COLO668 (cell line): ENCODE measurements at regions not wholly inside any gene's neighbourhood (a gene's known extent, or its start where the extent isn't known, plus 50 kb on each side); places are given as distances from the start of the nearest gene placed in this dataset.

Source experiments
- DNase-seq: peaks from one replicate; lab custom pipeline; 2025; ENCODE audit not compliant: unreplicated experiment; lab: John Stamatoyannopoulos, UW

DNA sequence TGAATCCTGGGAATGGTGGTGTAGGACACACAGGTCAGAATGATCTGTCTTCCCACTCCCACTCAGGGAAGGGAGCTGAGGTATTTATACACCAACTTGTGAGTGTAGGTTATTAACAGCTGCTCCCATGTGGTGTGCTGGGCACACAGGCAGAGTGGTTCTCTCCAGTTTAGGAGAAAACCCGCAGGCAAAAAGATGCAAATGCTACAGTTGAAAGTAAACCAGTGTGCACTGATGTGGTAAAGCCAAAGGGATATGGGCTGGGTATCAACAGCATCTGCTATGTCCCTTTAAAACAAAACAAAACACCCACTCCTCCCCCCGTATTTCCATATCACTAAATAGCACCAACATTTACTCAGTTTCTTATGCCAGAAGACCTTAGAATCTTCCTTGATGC, 75.4 kb upstream of the SYT13 start:
- no peak for DNase-seq

DNA sequence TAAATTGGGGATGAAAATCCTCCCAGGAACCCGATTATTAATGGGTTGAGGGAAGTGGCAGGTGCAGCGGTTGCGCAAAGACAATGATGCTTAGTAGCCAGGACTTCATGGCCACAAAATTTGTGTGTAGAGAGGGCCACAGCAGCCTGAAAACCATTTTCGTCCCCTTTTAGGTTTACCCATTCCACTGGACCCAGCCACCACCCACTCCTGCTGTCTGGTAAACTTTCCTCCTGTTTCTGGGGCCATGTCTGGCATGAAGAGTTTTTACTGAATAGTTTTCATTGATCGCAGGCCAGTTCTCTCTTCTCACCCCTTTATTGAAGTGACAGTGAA, 69.5 kb upstream of the SYT13 start:
- no peak for DNase-seq

GRCh38 chr11:45354976-45355705, 69.0 kb upstream of the SYT13 start:
- DNase-seq: peak; percentile 90

DNA sequence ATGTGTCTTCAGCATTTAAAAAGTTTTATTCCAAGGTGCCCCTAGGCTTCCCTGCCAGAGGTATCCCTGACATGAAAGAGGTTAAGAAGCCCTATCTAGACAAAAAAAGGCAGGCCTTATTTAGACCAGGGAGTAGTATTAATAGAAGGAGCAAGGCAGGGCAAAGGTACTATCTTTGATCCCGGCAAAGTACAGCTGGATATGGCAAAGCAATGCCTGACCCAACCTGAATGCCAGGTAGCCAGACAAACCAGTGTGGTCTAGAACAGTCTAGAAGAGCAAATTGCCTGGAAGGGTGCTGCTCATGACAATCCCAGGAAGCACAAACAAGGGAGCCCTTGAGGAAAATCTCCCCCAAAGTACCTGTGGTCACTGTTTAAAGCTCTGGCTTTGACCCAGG, 62.6 kb upstream of the SYT13 start:
- no peak for DNase-seq

DNA sequence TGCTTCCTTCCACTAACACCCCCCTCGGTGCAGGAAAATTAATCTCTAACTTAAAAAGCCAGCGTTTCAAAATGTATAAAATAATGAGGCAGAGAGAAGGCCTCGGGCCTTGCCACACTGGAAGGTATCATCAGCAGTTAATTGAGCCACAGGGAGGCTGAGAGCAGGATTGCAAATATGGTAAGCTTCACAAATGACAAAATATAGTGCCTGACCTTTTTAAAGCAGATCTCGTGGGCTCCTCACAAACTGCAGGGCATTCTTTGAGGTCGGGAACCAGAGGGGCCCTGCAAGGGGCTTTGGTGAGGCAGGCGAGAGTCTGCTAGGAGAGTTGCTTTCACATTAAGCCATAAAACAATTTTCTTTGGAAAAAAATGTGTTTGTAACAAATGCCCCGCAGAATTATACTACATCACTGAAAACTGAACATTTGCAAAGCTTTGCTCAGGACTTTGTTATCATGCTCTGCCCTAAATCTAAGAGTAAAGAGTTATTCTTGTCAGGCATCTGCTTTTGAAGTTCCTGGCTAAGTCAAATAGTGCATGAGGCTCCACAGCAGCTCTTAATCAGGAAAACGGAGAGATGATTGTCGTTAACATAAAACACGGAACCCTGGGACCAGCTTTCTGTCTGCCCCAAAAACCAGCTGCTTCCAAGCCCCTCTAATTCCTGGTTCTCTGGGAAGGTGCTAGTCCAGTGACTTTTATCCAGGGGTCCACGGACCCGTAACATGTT, 61.4 kb upstream of the SYT13 start:
- no peak for DNase-seq

- no peak for DNase-seq
Observed at GRCh38 chr11:45345491-45345890, 59.4 kb upstream of the SYT13 start.

DNA sequence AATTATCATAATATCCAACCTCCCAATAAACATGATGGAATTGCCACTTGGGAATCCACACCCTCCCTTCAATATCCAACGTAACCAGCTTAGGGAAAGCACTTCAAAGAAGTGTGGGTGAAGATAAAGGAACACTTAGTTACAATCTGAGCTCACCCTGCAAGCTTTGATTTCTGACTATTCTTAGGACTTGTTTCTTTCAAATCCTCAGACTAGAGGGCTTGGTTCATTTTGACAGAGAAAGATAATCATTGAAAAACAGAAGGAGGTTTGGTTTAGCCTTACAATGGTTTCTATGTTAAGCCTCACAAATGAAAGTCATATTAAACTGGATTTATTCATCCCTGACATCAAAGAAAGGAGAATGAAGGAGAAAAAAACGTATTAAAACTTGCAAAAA, 57.9 kb upstream of the SYT13 start:
- DNase-seq: no peak

DNA sequence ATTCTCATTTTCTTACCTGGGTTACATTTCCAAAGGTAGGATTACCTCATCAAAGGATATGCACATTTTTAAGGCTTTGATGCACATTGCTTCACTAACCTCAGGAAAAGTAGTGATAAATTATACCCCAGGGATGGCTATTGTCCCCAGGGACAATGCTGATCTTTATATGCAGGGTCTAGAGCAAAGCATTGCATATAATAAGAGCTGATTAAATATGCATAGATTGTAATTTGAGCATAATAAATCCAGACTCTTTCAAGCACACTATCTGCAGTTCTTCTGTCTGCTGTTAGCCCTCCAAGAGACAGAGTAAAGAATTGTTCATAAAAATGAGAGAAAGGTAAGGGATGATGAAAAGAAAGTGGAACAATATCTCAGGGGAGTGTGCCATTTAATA, 57.3 kb upstream of the SYT13 start:
- DNase-seq: no peak

DNA sequence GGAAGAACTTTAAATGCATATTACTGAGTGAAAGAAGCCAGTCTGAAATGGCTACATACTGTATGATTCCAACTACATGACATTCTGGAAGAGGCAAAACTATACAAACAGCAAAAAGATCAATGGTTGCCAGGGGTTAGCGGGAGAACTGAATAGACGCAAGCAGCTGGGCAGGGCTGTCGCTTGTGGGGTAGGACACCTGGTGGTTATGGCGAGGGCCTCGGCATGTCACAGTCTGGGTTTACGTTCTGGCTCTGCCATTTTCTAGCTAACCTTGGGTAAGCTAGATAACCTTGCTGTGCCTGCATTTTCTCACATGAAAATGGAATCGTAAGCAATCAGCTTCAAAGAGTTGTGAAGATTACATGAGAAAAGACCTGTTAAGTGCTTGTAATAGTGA, 55.2 kb upstream of the SYT13 start:
- DNase-seq: peak; percentile 37

GRCh38 chr11:45339729-45340519, 53.8 kb upstream of the SYT13 start:
- peak; percentile 91 for DNase-seq

- DNase-seq: no peak
Observed at GRCh38 chr11:45337583-45338360, 51.6 kb upstream of the SYT13 start.

GRCh38 chr11:45336136-45336535, 50.0 kb upstream of the SYT13 start:
- DNase-seq: no peak
